ENCODE measurements at regions not wholly inside any gene's neighbourhood (a gene's known extent, or its start where the extent isn't known, plus 50 kb on each side); places are given as distances from the start of the nearest gene placed in this dataset.

DNA sequence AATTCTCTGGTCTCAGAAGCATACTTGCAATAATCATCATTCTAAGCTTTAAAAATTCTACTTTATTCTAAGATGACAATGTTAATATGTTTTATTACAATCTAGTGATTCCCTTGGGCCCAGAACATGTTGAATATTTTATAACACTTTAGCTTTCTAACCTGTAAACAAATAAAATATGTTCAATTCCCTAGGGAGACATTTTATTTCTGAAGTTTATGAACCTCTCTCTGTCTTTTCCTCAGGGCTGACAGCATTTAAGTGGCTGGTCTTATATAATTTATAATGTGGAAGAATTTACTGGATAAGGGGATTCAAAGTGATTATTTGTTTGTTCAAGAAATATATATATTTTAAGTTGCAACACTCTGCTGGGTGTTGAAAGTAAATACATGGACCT is 55.3 kb upstream of the NPFFR2 start:
- no peak overlapping the region for H3K9ac ChIP-seq (ENCODE audit: extremely low read depth, insufficient read length, low read length)
- no peaks in the 10 kb centered on the region for H3K27me3 ChIP-seq (ENCODE audit: insufficient read depth, low read length)
- H2AK5ac ChIP-seq (ENCODE audit: insufficient read length, low read length) = no peak overlapping the region
- H4K5ac ChIP-seq (ENCODE audit: insufficient read length, low read depth, low read length) = no peak overlapping the region
- H2BK12ac ChIP-seq (ENCODE audit: insufficient read length, low read depth, low read length) = no peak overlapping the region
- H4K20me1 ChIP-seq (ENCODE audit: control insufficient read depth, insufficient read depth, insufficient read length) = no peaks in the 10 kb centered on the region
- no peak overlapping the region for H2BK20ac ChIP-seq (ENCODE audit: low read depth, low read length, poor library complexity, severe bottlenecking)
- Mint-ChIP-seq H3K4me3 (no peak overlapping the region), H3K27me3 (ENCODE audit: low read depth) (no peaks in the 10 kb centered on the region), H3K9me3 (no peaks in the 10 kb centered on the region; a peak in 1 of 5 replicates), H3K4me1 (no peaks in the 10 kb centered on the region), H3K36me3 (ENCODE audit: insufficient read depth in 1 of 3, low read depth in 3 of 3) (no peaks in the 10 kb centered on the region), H3K27ac (no peak overlapping the region)
- no peak overlapping the region for H3K14ac ChIP-seq (ENCODE audit: insufficient read depth, low read length)
- H4K91ac ChIP-seq (ENCODE audit: insufficient read length, low read depth, low read length) = no peak overlapping the region
- no peak overlapping the region for H3K23ac ChIP-seq (ENCODE audit: insufficient read length, low read depth, low read length)
- H3K18ac ChIP-seq (ENCODE audit: insufficient read length, low read depth, low read length) = no peak overlapping the region
- H3K4me1 ChIP-seq (ENCODE audit: insufficient read depth, low read length) = no peaks in the 10 kb centered on the region
- H3K4ac ChIP-seq (ENCODE audit: low read depth, low read length) = no peak overlapping the region
- no peak for DNase-seq
- no peak overlapping the region for H3T11ph ChIP-seq (ENCODE audit: low read length)
- H3K23me2 ChIP-seq (ENCODE audit: insufficient read length, low read depth, low read length, poor library complexity, severe bottlenecking) = no peaks in the 10 kb centered on the region
- no peak overlapping the region for H2BK15ac ChIP-seq (ENCODE audit: low read depth, low read length)
- no peak overlapping the region for H3K4me2 ChIP-seq (ENCODE audit: insufficient read depth, insufficient read length, low read length)
- no peak overlapping the region for H3K56ac ChIP-seq (ENCODE audit: insufficient read length, low read depth, low read length)
- H3K79me1 ChIP-seq (ENCODE audit: insufficient read depth, low read depth, low read length, poor library complexity, severe bottlenecking) = no peaks in the 10 kb centered on the region
- no peak overlapping the region for H2BK120ac ChIP-seq (ENCODE audit: low read depth, low read length, poor library complexity, severe bottlenecking)
- no peak overlapping the region for H4K8ac ChIP-seq (replicated peaks; ENCODE audit: insufficient read length, low read depth, low read length)
- no peak overlapping the region for H2AFZ ChIP-seq (ENCODE audit: low read length)
- TF ChIP-seq, protein P1, sequence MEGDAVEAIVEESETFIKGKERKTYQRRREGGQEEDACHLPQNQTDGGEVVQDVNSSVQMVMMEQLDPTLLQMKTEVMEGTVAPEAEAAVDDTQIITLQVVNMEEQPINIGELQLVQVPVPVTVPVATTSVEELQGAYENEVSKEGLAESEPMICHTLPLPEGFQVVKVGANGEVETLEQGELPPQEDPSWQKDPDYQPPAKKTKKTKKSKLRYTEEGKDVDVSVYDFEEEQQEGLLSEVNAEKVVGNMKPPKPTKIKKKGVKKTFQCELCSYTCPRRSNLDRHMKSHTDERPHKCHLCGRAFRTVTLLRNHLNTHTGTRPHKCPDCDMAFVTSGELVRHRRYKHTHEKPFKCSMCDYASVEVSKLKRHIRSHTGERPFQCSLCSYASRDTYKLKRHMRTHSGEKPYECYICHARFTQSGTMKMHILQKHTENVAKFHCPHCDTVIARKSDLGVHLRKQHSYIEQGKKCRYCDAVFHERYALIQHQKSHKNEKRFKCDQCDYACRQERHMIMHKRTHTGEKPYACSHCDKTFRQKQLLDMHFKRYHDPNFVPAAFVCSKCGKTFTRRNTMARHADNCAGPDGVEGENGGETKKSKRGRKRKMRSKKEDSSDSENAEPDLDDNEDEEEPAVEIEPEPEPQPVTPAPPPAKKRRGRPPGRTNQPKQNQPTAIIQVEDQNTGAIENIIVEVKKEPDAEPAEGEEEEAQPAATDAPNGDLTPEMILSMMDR (conservative IDR thresholded peaks at IDR 0.05) = no peak
- H3K79me2 ChIP-seq (ENCODE audit: insufficient read depth, low read length) = no peaks in the 10 kb centered on the region
- no peak overlapping the region for H2BK5ac ChIP-seq (ENCODE audit: insufficient read length, low read length)
- no peaks in the 10 kb centered on the region for H3K9me3 ChIP-seq (ENCODE audit: control insufficient read depth, low read depth, low read length)
- no peak overlapping the region for H3K27ac ChIP-seq (ENCODE audit: insufficient read length, low read depth, low read length)
